ENCODE measurements at regions not wholly inside any gene's neighbourhood (a gene's known extent, or its start where the extent isn't known, plus 50 kb on each side); places are given as distances from the start of the nearest gene placed in this dataset.
A peak's percentile ranks its signal among the peaks of the same experiment; 100 is the strongest.

DNA sequence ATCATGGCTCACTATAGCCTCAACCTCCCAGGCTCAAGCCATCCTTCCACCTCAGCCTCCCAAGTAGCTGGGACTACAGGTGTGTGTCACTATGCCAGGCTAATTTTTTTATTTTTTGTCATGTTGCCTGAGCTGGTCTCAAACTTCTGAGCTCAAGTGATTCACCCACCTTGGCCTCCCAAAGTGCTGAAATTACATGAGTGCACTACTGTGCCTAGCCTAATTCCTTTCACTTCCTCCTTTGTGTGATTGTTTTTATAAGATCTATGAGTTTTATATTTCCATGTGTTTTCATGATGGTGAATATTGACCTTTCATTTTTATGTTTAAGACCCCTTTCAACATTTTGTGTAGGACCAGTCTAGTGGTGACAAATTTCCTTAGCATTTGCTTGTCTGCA, 55.2 kb upstream of the IL12B start:
- DNase-seq (ENCODE audit: insufficient read length, low spot score) (no peak), FAIRE-seq (no peak)

DNA sequence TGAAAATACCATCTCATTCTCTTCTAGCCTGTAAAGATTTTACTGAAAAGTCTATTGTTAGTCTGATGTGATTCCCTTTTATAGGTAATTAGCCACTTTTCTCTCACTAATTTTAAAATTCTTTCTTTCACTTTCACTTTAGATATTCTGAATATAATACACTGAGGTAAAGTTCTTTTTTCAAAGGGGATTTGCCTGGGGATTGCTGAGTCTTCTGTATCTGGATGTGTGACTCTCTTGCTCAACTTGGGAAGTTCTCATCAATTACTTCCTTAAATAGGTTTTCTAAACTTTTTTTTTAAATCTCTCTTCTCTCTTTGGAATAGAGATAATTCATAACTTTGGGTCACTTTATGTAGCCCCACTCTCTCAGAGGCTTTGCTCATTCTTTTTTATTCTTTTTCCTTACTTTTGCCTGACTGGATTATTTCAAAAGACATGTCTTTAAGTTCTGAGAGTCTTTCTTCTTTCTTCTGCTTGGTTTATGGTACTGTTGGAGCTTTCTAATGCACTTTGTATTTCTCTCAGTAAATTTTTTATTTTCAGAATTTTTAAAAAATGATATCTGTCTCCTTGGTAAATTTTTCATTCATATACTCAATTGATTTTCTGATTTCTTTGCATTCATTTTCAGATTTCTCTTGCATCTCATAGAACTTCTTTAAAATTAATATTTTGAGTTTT, 55.9 kb upstream of the IL12B start:
- FAIRE-seq = no peak
- no peak for DNase-seq (ENCODE audit: insufficient read length, low spot score)

DNA sequence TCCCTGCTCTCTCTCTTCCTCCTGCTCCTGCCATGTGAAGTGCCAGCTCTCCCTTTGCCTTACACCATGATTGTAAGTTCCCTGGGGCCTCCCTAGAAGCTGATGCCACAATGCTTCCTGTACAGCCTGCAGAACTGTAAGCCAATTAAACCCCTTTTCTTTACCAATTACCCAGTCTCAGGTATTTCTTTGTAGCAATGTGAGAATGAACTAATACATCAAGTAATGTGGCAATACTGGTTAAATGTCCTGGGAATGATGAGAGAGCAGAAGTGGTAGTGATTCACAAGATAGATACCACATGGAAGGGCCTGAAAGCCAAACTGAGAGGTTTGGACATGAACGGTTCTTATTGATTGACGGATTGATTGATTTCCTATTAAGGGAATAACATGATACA, 62.6 kb upstream of the IL12B start:
- DNase-seq (ENCODE audit: insufficient read length, low spot score) = no peak
- no peak for FAIRE-seq

DNA sequence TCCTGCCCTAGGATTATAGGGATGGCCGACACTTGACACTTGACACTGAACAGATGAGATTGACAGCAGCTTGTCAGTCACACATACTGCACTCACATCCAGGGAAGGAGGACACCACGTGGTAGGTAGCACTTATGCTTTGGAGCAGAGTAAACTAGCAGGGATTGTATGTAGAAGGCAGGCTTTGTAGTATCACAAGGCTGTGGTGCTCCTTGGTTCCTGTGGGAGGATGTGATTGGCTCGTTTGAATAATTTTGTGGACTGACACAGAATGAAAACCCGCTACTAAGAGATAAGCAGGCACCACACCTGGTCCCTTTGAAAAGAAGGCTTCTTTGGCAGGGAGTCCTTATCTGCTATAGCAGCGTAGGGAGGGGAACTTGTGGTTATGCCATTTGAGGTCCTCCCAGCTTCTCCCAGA, 63.6 kb upstream of the IL12B start:
- DNase-seq (ENCODE audit: insufficient read length, low spot score) (no peak), FAIRE-seq (no peak)

DNA sequence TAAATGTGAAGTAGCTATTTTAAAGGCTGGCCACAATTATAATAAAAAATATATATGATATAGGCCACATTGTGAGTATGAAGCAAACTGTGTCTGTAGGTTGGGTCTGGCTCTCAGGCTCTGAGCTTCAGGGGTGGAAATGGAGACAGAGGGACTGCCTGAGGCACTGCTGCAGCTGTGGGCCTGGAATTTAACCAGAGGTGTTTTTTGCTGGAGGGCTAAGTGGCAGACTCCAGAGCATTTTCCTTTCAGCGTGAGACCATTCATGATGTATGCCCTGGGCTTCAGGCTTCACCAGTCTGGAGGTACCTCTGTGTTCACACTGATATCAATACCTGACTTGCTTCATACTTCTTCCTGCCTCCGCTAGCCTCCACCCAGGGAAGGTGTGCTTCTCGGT, 64.9 kb upstream of the IL12B start:
- DNase-seq (ENCODE audit: insufficient read length, low spot score) (no peak), FAIRE-seq (no peak)

DNA sequence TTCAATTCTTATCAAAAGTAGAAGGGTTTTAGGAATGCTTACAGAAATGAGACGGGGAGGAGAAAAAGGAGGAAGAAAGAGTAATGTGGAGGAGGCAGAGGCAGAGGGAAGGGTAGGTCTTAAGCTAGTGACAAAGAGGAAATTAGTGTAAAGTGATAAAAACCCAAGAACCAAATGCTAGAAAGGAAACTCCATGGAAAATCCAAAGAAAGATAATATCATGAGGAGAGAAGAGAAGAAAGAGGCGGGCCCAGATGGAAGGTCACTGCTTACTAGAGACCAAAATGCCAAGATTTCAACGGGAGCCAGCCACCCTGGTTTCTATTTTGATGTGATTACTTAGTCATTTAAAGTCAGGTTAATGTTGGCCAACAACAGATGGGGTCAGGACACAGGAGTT, 68.6 kb upstream of the IL12B start:
- DNase-seq (ENCODE audit: insufficient read length, low spot score) = no peak
- peak; percentile 26 for FAIRE-seq

DNA sequence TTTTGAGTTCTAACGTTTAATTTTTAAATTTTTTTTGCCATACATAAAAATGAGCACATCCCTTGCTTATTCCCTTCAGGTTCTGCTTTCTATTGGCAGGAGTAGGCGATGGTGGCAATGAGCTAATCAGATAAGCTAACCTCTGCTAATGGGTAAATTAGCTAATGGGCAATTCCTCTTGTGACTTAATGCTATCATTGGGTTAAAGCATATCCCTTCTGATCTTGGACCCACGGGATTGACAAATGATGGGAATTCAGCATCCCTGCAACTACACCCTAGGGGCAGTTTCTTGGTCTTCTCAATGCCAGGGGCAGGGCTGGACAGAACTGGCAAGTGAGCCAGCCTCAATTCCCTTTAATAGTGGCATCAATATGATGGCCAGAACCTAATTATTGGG, 70.2 kb upstream of the IL12B start:
- no peak for FAIRE-seq
- no peak for DNase-seq (ENCODE audit: insufficient read length, low spot score)

DNA sequence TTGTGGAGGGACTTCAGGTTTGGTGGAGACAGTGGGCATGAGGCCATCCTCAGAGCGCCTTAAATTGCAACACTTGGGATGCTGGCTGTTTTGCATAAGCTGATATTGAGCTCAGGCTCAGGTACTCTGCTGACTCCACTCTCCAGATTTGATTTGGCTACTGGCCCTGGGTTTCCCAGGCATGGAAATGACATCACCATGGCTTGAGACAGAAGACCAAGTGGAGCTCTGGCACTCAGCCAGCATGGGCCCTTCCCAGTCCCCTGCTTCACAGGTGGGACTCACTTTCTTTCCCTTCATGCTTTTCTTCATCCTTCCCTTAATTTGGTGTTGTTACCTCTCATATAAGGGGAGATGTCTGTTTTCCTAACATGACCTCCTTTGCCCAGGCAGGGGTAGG, 72.0 kb upstream of the IL12B start:
- DNase-seq (ENCODE audit: insufficient read length, low spot score) = no peak
- no peak for FAIRE-seq

DNA sequence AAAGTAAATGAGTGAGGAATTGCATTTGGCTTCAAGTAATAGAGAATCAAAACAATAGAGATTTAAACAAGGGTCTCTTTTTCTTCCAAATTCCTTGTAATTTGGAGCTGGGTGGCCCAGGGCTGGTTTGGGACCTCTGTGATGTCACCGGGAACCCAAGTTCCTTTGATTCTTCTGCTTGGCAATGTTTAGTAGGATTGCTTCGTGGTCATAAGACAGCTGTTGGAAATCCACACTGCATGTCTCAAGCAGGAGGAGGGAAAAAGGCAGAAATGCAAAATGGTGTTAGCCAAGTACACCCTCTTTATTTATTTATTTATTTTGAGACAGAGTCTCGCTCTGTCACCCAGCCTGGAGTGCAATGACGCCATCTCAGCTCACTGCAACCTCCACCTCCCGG, 72.6 kb upstream of the IL12B start:
- DNase-seq (ENCODE audit: insufficient read length, low spot score) (no peak), FAIRE-seq (no peak)

DNA sequence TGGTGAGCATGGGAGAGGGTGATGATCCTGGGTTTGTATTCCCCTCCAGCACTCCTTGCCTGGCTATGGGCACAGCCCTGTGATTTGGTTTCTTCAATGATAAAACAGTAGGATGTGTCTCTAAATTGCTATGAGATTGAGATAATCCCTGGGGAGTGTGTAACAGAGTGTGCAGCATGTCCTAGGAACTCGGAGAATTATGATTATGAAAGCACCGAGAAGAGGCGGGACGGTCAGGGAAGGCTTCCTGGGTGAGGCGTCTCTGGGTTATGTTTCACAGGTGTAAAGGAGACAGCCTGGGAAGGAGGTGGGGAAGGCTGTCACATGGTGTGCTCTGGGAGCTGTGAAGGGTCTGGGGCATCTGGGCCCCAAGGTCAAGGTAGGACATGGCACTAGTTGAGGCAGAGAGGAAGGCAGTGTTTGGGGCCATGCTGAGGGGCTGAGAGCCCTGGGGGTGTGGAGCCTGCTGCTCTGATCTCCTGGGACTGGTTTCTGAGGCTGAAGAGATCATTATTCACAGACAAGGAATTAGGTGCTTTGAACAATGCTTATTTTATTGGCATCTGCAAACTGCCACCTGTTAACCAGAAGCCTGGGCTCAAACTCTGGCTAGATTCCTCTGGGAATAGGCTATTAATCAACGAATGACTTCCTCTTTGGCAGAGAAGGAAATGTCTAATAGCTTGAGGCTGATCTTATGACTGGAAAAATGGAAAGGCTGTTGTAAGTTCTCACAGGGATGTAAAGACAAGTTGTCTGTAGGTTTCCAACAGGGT, 73.8 kb upstream of the IL12B start:
- DNase-seq (ENCODE audit: insufficient read length, low spot score) (no peak), FAIRE-seq (no peak)

DNA sequence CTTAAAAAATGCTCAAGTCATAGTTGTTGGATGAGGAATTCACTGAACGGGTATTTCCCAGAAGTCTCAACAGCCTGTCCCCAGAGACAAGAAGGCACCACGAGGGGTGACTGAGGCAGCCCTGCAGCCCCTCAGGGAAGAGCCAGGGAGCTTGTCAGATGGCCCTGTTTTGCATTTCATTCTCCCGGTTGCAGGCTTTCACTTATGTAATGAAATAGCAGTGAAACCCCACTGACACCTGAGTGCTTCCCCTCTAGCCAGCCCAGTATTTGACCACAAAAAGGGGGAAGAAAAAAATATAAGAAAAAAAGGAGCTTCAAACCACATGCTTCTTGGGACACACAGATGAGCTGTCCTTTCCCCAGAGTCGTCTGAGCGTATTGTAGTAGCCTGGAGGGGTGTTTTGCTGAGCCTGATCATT, 75.3 kb upstream of the IL12B start:
- no peak for DNase-seq (ENCODE audit: insufficient read length, low spot score)
- FAIRE-seq = peak; percentile 84

DNA sequence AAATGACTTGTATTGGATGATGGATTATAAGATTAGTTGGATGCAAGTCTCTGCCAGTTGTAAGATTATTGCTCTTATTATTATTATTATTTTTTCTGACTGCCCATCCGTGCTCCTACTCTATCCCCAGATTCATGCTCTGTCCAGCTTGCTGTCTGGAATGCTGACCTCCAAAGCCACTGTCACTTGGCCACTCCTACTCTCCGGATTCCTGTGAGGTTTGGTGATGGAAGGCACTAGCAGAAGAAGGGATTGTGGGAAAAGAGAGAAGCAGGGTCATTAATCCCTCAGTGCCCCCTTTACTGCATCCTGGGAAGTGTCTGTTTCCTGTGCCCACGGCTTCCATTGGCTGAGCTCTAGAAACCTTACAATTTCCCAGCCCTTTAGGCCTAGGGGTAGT, 76.3 kb upstream of the IL12B start:
- FAIRE-seq (no peak), DNase-seq (ENCODE audit: insufficient read length, low spot score) (no peak)

DNA sequence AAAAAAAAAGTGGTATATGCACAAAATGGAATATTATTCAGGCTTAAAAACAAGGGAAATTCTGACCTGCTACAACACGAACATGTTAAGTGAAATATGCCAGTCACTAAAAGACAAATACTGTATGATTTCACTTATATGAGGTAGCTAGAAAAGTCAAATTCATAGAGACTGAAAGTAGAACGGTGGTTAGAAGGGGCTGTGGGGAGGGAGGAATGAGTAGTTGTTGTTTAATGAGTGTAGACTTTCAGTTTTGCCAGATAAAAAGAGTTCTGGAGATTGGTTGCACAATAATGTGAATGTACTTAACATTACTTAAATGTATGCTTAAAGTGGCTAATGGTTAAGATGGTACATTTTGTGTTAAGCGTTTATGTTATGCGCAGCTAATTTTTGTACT, 79.5 kb upstream of the IL12B start:
- DNase-seq (ENCODE audit: insufficient read length, low spot score) = no peak
- FAIRE-seq = peak; percentile 81

DNA sequence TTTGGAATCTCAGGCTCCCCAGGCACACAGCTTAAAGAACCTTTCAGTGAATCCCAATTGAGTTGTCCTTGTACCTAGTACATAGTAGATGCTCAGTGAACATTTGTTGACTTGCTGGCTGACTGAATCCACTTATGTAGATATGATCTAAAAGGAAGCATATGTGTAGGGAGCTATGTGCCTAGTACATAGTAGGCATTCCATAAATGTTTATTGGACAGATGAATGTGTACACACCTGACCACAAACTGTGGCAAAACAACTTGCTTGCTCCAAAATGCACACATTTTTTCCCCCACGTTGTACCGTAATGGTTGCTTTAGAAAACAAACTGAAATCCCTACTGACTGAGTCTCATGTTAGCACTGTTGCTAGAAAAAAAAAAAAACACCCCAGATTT, 80.2 kb upstream of the IL12B start:
- FAIRE-seq = no peak
- DNase-seq (ENCODE audit: insufficient read length, low spot score) = no peak

DNA sequence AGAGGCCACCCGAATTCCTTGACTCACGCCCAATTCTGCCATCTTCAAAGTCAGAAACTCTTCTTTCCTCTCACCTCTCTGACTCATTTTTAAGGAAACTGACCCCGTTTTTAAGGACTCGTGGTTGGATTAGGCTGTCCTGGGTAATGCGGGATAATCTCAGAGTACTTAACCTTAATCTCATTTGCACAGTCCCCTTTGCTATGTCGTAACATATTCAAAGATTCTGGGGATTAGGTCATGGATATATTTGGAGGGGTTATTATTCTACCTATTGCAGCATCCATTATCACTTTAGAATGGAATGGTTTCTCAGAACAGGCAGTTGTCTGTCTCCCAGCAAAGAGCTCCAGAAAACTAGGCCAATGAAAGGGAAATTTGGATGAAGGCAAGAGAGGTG, 80.8 kb upstream of the IL12B start:
- no peak for FAIRE-seq
- DNase-seq (ENCODE audit: insufficient read length, low spot score) = no peak

DNA sequence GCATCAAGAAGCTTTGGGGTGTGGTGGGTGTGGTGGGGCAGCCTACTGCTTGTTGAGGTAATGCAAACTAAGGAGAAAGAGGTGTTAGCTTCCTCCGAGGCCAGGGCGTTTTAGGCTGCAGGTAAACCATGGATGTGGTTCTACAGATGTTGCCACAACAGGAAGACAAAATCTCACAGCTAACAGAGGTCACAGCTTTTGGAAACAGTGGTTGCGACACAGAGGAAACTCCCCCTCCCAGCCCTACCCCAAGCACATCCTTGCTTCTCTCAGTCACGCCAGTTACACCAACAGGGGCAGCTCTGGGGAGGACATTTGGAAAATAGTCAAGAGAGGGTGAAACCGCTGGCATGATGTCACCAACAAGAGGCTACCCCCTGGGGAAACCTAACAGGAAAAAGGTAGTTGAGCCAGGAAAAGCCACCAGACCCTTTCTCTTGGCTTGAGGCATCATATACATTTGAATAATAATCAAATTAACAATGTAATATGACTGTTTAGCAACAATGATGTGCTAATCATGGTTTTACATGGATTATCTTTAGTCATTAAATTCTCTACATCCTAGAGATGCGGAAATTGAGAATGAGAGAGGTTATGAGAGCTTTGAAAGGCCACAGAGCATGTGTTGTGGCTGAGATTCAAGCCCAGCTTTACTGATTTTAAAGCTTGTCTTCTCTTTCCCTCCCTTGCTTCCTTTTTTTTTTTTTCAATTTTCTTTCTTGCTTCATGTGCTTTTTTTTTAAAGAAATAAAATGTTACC, 82.2 kb upstream of the IL12B start:
- FAIRE-seq = peak; percentile 66

DNA sequence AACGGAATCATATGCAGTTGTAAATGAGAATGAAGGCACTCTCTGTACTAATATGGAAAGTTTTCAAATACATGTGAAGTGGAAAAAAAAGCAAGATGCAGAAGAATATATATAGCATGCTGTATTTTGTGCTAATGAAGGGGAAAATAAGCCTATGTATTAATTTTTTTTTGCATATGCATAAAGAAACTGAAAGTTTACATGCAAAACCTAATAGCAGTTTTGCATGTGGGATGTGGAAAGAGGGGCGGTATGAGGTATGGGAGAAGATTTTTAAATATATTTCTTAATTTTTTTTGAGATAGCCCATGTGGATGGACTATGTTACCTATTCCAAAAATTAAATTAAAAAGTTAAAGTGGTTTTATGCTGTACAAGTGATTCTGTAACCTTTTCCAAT, 83.7 kb upstream of the IL12B start:
- DNase-seq (ENCODE audit: insufficient read length, low spot score) (no peak), FAIRE-seq (no peak)

More for the DNA sequence above, 82.2 kb upstream of the IL12B start:
- no peak for DNase-seq (ENCODE audit: insufficient read length, low spot score)

DNA sequence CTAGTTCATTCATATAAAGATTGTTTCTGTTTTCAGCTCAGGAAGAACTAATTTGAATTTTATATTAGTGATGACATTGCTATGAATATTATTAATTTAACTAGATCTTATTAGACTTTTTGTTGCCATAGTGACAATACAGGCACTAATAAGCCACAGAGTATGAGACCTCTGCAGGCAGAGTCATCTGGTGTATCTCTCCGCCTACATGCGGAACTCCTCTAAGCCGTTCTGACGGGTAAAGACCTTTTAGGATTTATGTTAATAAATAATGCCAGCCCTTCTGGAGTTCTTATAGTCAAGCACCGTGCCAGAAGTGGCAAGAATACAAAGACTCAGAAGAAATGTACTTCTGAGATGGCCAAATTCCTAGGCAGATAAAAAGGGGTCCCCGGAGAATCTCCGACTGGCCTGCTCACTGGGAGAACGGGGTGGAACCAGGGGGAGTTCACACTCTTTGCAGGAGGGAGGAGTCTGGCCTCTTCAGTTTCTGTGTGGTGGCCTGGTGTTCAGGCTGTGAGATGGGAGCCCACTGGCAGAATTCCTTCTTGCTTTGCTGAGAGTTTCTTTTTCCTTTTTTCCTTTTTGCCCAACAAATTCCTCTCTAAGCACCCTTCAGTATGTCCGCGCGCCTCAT, 85.1 kb upstream of the IL12B start:
- no peak for DNase-seq (ENCODE audit: insufficient read length, low spot score)
- no peak for FAIRE-seq

DNA sequence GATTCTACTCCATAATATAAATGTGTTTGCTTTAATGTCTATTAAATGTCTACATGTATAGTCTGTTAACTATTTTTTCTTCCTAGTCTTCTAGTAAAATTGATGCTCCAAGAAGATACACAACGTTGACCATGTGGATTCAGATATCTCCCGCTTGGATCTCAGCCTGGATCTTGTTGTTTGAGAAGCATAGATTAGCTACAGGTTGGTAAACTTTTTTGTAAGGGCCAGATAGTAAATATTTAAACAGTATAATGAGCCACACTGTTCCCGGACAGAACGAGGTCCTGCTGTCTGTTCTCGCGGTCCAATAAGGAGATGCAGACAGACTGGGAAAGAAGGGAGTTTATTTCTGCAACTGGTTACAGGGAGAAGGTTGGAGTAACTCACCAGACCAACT, 86.2 kb upstream of the IL12B start:
- FAIRE-seq (no peak), DNase-seq (ENCODE audit: insufficient read length, low spot score) (no peak)

DNA sequence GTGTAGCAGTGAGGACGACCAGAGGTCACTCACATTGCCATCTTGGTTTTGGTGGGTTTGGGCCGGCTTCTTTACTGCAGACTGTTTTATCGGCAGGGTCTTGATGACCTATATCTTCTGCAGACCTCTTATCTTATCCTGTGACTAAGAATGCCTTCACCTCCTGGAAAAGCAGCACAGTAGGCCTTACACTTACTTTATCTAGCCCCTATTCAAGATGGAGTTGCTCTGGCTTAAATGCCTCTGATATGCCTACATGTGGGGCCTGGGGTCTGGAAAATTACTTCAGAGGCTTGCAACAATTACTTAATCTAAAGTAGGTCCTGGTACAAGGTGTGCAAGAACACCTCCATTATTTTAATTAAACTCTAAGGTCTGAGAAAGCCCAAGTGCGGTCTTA, 86.9 kb upstream of the IL12B start:
- DNase-seq (ENCODE audit: insufficient read length, low spot score) = no peak
- FAIRE-seq = no peak

DNA sequence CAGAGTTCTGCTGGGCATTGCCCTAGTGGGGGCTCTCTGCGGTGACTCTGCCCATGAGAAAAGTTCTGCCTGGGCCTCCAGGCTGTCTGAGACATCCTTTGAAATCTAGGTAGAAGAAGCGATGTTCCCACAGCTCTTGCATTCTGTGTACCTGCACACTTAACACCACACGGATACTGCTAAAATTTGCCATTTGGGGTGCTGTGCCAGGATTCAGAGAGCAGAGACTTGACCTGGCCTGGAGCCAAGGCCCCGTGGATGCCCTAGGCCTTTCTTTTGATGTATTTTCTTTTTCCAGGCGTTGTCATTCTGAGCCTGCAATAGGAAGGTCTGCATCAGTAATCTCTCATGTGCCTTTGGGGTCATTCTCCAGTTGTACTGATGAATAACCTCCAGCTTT, 89.3 kb upstream of the IL12B start:
- DNase-seq (ENCODE audit: insufficient read length, low spot score) = no peak
- no peak for FAIRE-seq

Measured in GM19239 (cell line).